Fibroblast of pulmonary artery (primary cell): ENCODE measurements at regions not wholly inside any gene's neighbourhood (a gene's known extent, or its start where the extent isn't known, plus 50 kb on each side); places are given as distances from the start of the nearest gene placed in this dataset.
A peak's percentile ranks its signal among the peaks of the same experiment; 100 is the strongest.

Source experiments
- DNase-seq: peaks from one replicate; pipeline ENCODE4 v3.0.0-alpha.2; 2010; ENCODE audit warnings: low read depth
- H3K4me3 ChIP-seq: replicated peaks from 2 replicates; pipeline ENCODE4 v1.5.1; 2011; ENCODE audit warnings: low read depth, mild to moderate bottlenecking, control low read depth, low read length, moderate library complexity
- CTCF ChIP-seq: IDR thresholded peaks from 2 replicates; pipeline ENCODE4 v1.5.1; 2011; ENCODE audit warnings: mild to moderate bottlenecking, control low read depth, low read length, inconsistent platforms; ENCODE audit errors: missing control alignments

GRCh38 chr18:32596501-32596900, 125.8 kb upstream of the GAREM1 start:
- no peak for DNase-seq
- no peak for TF ChIP-seq CTCF
- H3K4me3 ChIP-seq: no peak overlapping the region

- DNase-seq: no peak
- H3K4me3 ChIP-seq: no peak overlapping the region
- no peak for TF ChIP-seq CTCF
Observed at GRCh38 chr18:32595832-32596231, 125.2 kb upstream of the GAREM1 start.

GRCh38 chr18:32588191-32588590, 117.5 kb upstream of the GAREM1 start:
- DNase-seq: no peak
- H3K4me3 ChIP-seq: no peak overlapping the region
- TF ChIP-seq CTCF: no peak

- DNase-seq: no peak
- no peak for TF ChIP-seq CTCF
- H3K4me3 ChIP-seq: no peak overlapping the region
Observed at GRCh38 chr18:32583431-32583830, 112.7 kb upstream of the GAREM1 start.

- DNase-seq: peak; percentile 7
- no peak for TF ChIP-seq CTCF
- no peak overlapping the region for H3K4me3 ChIP-seq
Observed at GRCh38 chr18:32582455-32582854, 111.8 kb upstream of the GAREM1 start.

- no peak overlapping the region for H3K4me3 ChIP-seq
- DNase-seq: no peak
- TF ChIP-seq CTCF: no peak
Observed at GRCh38 chr18:32577561-32577960, 106.9 kb upstream of the GAREM1 start.

- no peak overlapping the region for H3K4me3 ChIP-seq
- peak; percentile 36 for DNase-seq
- peak; percentile 50 for TF ChIP-seq CTCF
Observed at GRCh38 chr18:32576296-32576916, 105.7 kb upstream of the GAREM1 start.
